IMR-90 (cell line): ENCODE measurements at regions not wholly inside any gene's neighbourhood (a gene's known extent, or its start where the extent isn't known, plus 50 kb on each side); places are given as distances from the start of the nearest gene placed in this dataset.

ENCODE experiments used
- ATAC-seq: fragments of 200-7000 bp; cut with Tn5 transposase; 2 replicates; pipeline ENCODE4 v1.9.1; 2020; ENCODE audit warnings: low read depth, mild to moderate bottlenecking, moderate library complexity
- BruUV-seq: library from RNA; stranded (reverse); fragments of 400-500 nt; replicated peaks from 2 replicates; lab custom pipeline; 2021; lab: Mats Ljungman, UMichigan
- CTCF ChIA-PET: fragments of 300-600 bp; formaldehyde crosslinking; extraction: SDS; loops from one replicate; lab custom pipeline; 2021; ENCODE audit warnings: antibody characterized with exemption; lab: Yijun Ruan, JAX
- POLR2A ChIA-PET: fragments of 300-600 bp; sonication (Branson Sonifier 250); formaldehyde crosslinking; loops from one replicate; lab custom pipeline; 2022; ENCODE audit warnings: antibody characterized with exemption; ENCODE audit not compliant: unreplicated experiment; lab: Charles Lee
- DNase-seq: peaks from one replicate; pipeline ENCODE4 v3.0.0; 2013
- H2AFZ ChIP-seq: replicated peaks from 2 replicates; pipeline ENCODE3; 2013; ENCODE audit warnings: low read length, mild to moderate bottlenecking; ENCODE audit not compliant: poor library complexity
- H2AK5ac ChIP-seq: 2 replicates; pipeline ENCODE4 v1.6.1; 2013; ENCODE audit warnings: low read depth, low read length, inconsistent platforms
- H2AK9ac ChIP-seq: replicated peaks from 2 replicates; pipeline ENCODE3; 2013; ENCODE audit warnings: mild to moderate bottlenecking, low read depth, low read length, moderate library complexity; ENCODE audit not compliant: poor library complexity
- H2BK120ac ChIP-seq: 2 replicates; pipeline ENCODE4 v1.6.1; 2013; ENCODE audit warnings: low read depth, low read length, inconsistent platforms
- H2BK15ac ChIP-seq: 3 replicates; pipeline ENCODE4 v1.6.1; 2013; ENCODE audit warnings: low read depth, low read length, inconsistent platforms
- H2BK20ac ChIP-seq: 2 replicates; pipeline ENCODE4 v1.6.1; 2013; ENCODE audit warnings: low read depth, mild to moderate bottlenecking, inconsistent platforms, low read length, moderate library complexity
- H2BK5ac ChIP-seq: 2 replicates; pipeline ENCODE4 v1.6.1; 2013; ENCODE audit warnings: mild to moderate bottlenecking, low read depth, low read length, inconsistent platforms; ENCODE audit not compliant: poor library complexity, severe bottlenecking
- H3K14ac ChIP-seq: replicated peaks from 2 replicates; pipeline ENCODE4 v1.6.1; 2013; ENCODE audit warnings: low read depth, low read length, inconsistent platforms
- H3K18ac ChIP-seq: 2 replicates; pipeline ENCODE4 v1.6.1; 2013; ENCODE audit warnings: low read depth, low read length, control low read depth
- H3K23ac ChIP-seq: 2 replicates; pipeline ENCODE4 v1.6.1; 2013; ENCODE audit warnings: low read depth, low read length, inconsistent platforms
- H3K27ac ChIP-seq: 2 replicates; pipeline ENCODE4 v1.5.1; 2013; ENCODE audit warnings: mild to moderate bottlenecking, control low read depth, low read length; ENCODE audit not compliant: insufficient read depth
- H3K27me3 ChIP-seq: 2 replicates; pipeline ENCODE4 v1.6.1; 2013; ENCODE audit warnings: low read length; ENCODE audit not compliant: control insufficient read depth, insufficient read depth
- H3K36me3 ChIP-seq: 2 replicates; pipeline ENCODE4 v1.6.1; 2013; ENCODE audit warnings: low read length, mixed read lengths; ENCODE audit not compliant: control insufficient read depth, insufficient read depth
- H3K4ac ChIP-seq: 2 replicates; pipeline ENCODE4 v1.6.1; 2013; ENCODE audit warnings: low read depth, low read length, inconsistent platforms
- H3K4me1 ChIP-seq: 2 replicates; pipeline ENCODE4 v1.6.1; 2013; ENCODE audit warnings: low read length, mixed read lengths; ENCODE audit not compliant: control insufficient read depth, insufficient read depth
- H3K4me2 ChIP-seq: 2 replicates; pipeline ENCODE4 v1.6.1; 2013; ENCODE audit warnings: low read depth, mild to moderate bottlenecking, control low read depth, low read length, moderate library complexity
- H3K4me3 ChIP-seq: 2 replicates; pipeline ENCODE4 v1.5.1; 2013; ENCODE audit warnings: low read depth, mild to moderate bottlenecking, control low read depth, low read length, moderate library complexity; ENCODE audit not compliant: insufficient read depth
- H3K56ac ChIP-seq: 2 replicates; pipeline ENCODE4 v1.6.1; 2013; ENCODE audit warnings: low read length, inconsistent platforms; ENCODE audit not compliant: insufficient read depth; ENCODE audit errors: extremely low read depth
- H3K79me1 ChIP-seq, 2 experiments: 2 replicates each; pipeline ENCODE4 v1.6.1; 2013; ENCODE audit warnings: low read length in 2 of 2, inconsistent platforms in 1 of 2, low read depth in 1 of 2
- H3K9ac ChIP-seq: 2 replicates; pipeline ENCODE4 v1.6.1; 2013; ENCODE audit warnings: low read depth, low read length, control low read depth
- H3K9me1 ChIP-seq: 2 replicates; pipeline ENCODE4 v1.6.1; 2013; ENCODE audit warnings: low read length, inconsistent platforms; ENCODE audit not compliant: insufficient read depth
- H3K9me3 ChIP-seq: 2 replicates; pipeline ENCODE4 v1.6.1; 2013; ENCODE audit warnings: low read length; ENCODE audit not compliant: control insufficient read depth, insufficient read depth
- H4K20me1 ChIP-seq: 2 replicates; pipeline ENCODE4 v1.6.1; 2013; ENCODE audit warnings: low read length, inconsistent platforms; ENCODE audit not compliant: insufficient read depth
- H4K5ac ChIP-seq: 2 replicates; pipeline ENCODE4 v1.6.1; 2013; ENCODE audit warnings: mild to moderate bottlenecking, low read depth, low read length, control low read depth
- H4K8ac ChIP-seq, 2 experiments: 2 replicates each; pipeline ENCODE4 v1.6.1; 2013; ENCODE audit warnings: low read depth in 2 of 2, low read length in 2 of 2, control low read depth in 1 of 2, inconsistent platforms in 1 of 2
- H4K91ac ChIP-seq: 2 replicates; pipeline ENCODE4 v1.6.1; 2013; ENCODE audit warnings: low read depth, low read length, inconsistent platforms; ENCODE audit not compliant: insufficient read depth
- BHLHE40 ChIP-seq: fragments of 150-350 bp; IDR thresholded peaks from 2 replicates; pipeline ENCODE4 v1.6.1; 2016; ENCODE audit warnings: mild to moderate bottlenecking, low read depth, low read length
- CHD1 ChIP-seq: IDR thresholded peaks from 2 replicates; pipeline ENCODE4 v1.6.1; 2012; ENCODE audit warnings: low read depth, low read length, improper control_type of control experiment
- CTCF ChIP-seq: conservative IDR thresholded peaks from 2 replicates; pipeline ENCODE4 v1.5.1; 2012; ENCODE audit warnings: mild to moderate bottlenecking, low read depth, low read length, improper control_type of control experiment
- MXI1 ChIP-seq: IDR thresholded peaks from 2 replicates; pipeline ENCODE4 v1.6.1; 2012; ENCODE audit warnings: low read depth, mild to moderate bottlenecking, low read length, moderate library complexity, borderline replicate concordance
- NFE2L2 ChIP-seq: fragments of 150-350 bp; IDR thresholded peaks from 2 replicates; pipeline ENCODE4 v1.6.1; 2016; ENCODE audit warnings: low read depth, mild to moderate bottlenecking, low read length
- POLR2A ChIP-seq: IDR thresholded peaks from 2 replicates; pipeline ENCODE4 v1.6.1; 2012; ENCODE audit warnings: mild to moderate bottlenecking, low read depth, low read length
- RAD21 ChIP-seq: IDR thresholded peaks from 2 replicates; pipeline ENCODE4 v1.6.1; 2012; ENCODE audit warnings: low read length, improper control_type of control experiment
- RCOR1 ChIP-seq: IDR thresholded peaks from 2 replicates; pipeline ENCODE4 v1.6.1; 2012; ENCODE audit warnings: mild to moderate bottlenecking, low read length, improper control_type of control experiment; ENCODE audit not compliant: insufficient replicate concordance
- WGBS, 2 experiments: methylation state at CpG; one replicate each; pipeline versions ENCODE4 v1.1.5 to v1.1.7; 2013; ENCODE audit warnings: missing lambda C conversion rate in 2 of 2; ENCODE audit not compliant: insufficient read length in 1 of 2; ENCODE audit errors: extremely low coverage in 2 of 2; 5-methylcytosine and 5-hydroxymethylcytosine counted together
- dilution Hi-C: fragments of 300-500 bp; cut with HindIII; formaldehyde crosslinking; loops from one replicate; pipeline ENCODE4 v1.14.3; 2018; ENCODE audit warnings: low sequenced_read_pairs; ENCODE audit not compliant: unreplicated experiment
- in situ Hi-C: fragments of 300-500 bp; cut with MboI; formaldehyde crosslinking; loops from 3 replicates; pipeline ENCODE4 v1.14.3; 2019; ENCODE audit warnings: low sequenced_read_pairs, inconsistent platforms, mixed read lengths
- intact Hi-C: fragments of 100-400 bp; cut with micrococcal nuclease; formaldehyde crosslinking; loops from 2 replicates; pipeline ENCODE4 v1.10.0; 2022
- TF ChIP-seq, protein P1 (sequence below): fragments of 150-350 bp; IDR thresholded peaks from 2 replicates; pipeline ENCODE4 v1.6.1; 2017; ENCODE audit warnings: mild to moderate bottlenecking, antibody characterized with exemption, low read length, low read depth

GRCh38 chr3:34225821-34226366 lies 427.5 kb downstream of the PDCD6IP start:
- POLR2A ChIA-PET = no interaction called here
- no CpG with 5 or more reads among the region's 3 CpGs for WGBS, 2 experiments
- Histone ChIP-seq H4K20me1 (no peaks in the 10 kb centered on the region), H3K9me1 (no peaks in the 10 kb centered on the region), H3K4me1 (no peaks in the 10 kb centered on the region), H4K91ac (no peak overlapping the region), H3K9ac (no peak overlapping the region), H3K4me2 (no peak overlapping the region), H3K27ac (no peak overlapping the region), H3K23ac (no peak overlapping the region), H3K4me3 (no peak overlapping the region), H3K9me3 (no peaks in the 10 kb centered on the region), H2AK5ac (no peak overlapping the region), H3K18ac (no peak overlapping the region), H2AK9ac (no peak overlapping the region), H3K36me3 (no peaks in the 10 kb centered on the region), H3K79me1 (no peaks in the 10 kb centered on the region), H2BK120ac (no peak overlapping the region), H3K4ac (no peak overlapping the region), H2BK5ac (no peak overlapping the region), H3K14ac (no peak overlapping the region), H4K8ac (no peak overlapping the region), H4K5ac (no peak overlapping the region), H2AFZ (no peak overlapping the region), H3K56ac (no peak overlapping the region), H2BK15ac (no peak overlapping the region), H3K27me3 (no peaks in the 10 kb centered on the region), H2BK20ac (no peak overlapping the region)
- no peak for ATAC-seq
- CTCF ChIA-PET = no interaction called here
- dilution Hi-C loops = no loop called here
- no TSS peak for BruUV-seq
- intact Hi-C loops = no loop called here
- in situ Hi-C loops = no loop called here
- no peak for TF ChIP-seq RAD21
- no peak for TF ChIP-seq RCOR1
- no peak for TF ChIP-seq NFE2L2
- no peak for TF ChIP-seq BHLHE40
- no peak for TF ChIP-seq CTCF
- TF ChIP-seq CHD1 = no peak
- TF ChIP-seq MXI1 = no peak
- TF ChIP-seq, protein P1, sequence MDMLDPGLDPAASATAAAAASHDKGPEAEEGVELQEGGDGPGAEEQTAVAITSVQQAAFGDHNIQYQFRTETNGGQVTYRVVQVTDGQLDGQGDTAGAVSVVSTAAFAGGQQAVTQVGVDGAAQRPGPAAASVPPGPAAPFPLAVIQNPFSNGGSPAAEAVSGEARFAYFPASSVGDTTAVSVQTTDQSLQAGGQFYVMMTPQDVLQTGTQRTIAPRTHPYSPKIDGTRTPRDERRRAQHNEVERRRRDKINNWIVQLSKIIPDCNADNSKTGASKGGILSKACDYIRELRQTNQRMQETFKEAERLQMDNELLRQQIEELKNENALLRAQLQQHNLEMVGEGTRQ = no peak
- no peak for TF ChIP-seq POLR2A
- DNase-seq = no peak
